SK-N-SH (cell line): ENCODE measurements at regions not wholly inside any gene's neighbourhood (a gene's known extent, or its start where the extent isn't known, plus 50 kb on each side); places are given as distances from the start of the nearest gene placed in this dataset.

Experiments
- MXI1 ChIP-seq: IDR thresholded peaks from 2 replicates; pipeline ENCODE4 v1.6.1; 2012; ENCODE audit warnings: mild to moderate bottlenecking, low read depth, low read length, improper control_type of control experiment
- SMC3 ChIP-seq: IDR thresholded peaks from 2 replicates; pipeline ENCODE4 v1.6.1; 2012; ENCODE audit warnings: low read depth, low read length, improper control_type of control experiment
- USF2 ChIP-seq: fragments of 150-350 bp; IDR thresholded peaks from 2 replicates; pipeline ENCODE4 v1.6.1; 2017; ENCODE audit warnings: antibody characterized with exemption, low read length, low read depth, borderline replicate concordance
- TF ChIP-seq, protein P1 (sequence below): IDR thresholded peaks from 2 replicates; pipeline ENCODE4 v1.4.0; 2012; ENCODE audit warnings: low read depth
- TF ChIP-seq, protein P2 (sequence below): fragments of 200-600 bp; sonication (generic); IDR thresholded peaks from 2 replicates; pipeline ENCODE4 v1.6.1; 2017; ENCODE audit warnings: antibody characterized with exemption, mild to moderate bottlenecking, moderate library complexity
- TF ChIP-seq, protein P3 (sequence below): fragments of 150-350 bp; IDR thresholded peaks from 2 replicates; pipeline ENCODE4 v1.6.1; 2016; ENCODE audit warnings: mild to moderate bottlenecking, low read depth, low read length

DNA sequence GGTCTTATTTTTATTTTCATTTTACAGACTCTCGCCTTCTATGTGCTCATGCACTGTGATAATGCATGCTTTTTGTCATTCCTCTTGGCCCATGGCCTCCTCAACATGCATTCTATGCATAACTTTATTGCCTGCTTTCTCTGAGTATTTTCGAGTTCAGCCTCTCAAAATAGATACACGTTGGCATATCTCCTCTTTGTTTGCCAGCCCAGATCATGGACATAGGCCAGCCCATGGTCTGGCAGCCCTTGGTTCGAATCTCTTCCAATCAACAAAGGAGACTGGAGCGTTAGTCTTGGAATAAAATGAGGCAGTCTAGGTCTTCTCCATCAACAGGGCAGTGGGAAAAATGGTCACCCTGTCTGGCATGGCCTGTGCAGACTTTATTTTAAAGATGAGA, 279.5 kb upstream of the ADAMTS16 start:
- TF ChIP-seq, protein P1, sequence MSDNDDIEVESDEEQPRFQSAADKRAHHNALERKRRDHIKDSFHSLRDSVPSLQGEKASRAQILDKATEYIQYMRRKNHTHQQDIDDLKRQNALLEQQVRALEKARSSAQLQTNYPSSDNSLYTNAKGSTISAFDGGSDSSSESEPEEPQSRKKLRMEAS: no peak
- TF ChIP-seq, protein P2, sequence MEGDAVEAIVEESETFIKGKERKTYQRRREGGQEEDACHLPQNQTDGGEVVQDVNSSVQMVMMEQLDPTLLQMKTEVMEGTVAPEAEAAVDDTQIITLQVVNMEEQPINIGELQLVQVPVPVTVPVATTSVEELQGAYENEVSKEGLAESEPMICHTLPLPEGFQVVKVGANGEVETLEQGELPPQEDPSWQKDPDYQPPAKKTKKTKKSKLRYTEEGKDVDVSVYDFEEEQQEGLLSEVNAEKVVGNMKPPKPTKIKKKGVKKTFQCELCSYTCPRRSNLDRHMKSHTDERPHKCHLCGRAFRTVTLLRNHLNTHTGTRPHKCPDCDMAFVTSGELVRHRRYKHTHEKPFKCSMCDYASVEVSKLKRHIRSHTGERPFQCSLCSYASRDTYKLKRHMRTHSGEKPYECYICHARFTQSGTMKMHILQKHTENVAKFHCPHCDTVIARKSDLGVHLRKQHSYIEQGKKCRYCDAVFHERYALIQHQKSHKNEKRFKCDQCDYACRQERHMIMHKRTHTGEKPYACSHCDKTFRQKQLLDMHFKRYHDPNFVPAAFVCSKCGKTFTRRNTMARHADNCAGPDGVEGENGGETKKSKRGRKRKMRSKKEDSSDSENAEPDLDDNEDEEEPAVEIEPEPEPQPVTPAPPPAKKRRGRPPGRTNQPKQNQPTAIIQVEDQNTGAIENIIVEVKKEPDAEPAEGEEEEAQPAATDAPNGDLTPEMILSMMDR: no peak
- TF ChIP-seq USF2: no peak
- TF ChIP-seq MXI1: no peak
- TF ChIP-seq, protein P3, sequence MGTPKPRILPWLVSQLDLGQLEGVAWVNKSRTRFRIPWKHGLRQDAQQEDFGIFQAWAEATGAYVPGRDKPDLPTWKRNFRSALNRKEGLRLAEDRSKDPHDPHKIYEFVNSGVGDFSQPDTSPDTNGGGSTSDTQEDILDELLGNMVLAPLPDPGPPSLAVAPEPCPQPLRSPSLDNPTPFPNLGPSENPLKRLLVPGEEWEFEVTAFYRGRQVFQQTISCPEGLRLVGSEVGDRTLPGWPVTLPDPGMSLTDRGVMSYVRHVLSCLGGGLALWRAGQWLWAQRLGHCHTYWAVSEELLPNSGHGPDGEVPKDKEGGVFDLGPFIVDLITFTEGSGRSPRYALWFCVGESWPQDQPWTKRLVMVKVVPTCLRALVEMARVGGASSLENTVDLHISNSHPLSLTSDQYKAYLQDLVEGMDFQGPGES: no peak
- no peak for TF ChIP-seq SMC3
